Fibroblast of gingiva (primary cell): ENCODE measurements at regions not wholly inside any gene's neighbourhood (a gene's known extent, or its start where the extent isn't known, plus 50 kb on each side); places are given as distances from the start of the nearest gene placed in this dataset.
"Not testable (repeated sequence)": the region's sequence is repeated elsewhere in the genome, so short reads cannot be mapped to it uniquely, and the experiment has no call there.

ENCODE experiments used
- DNase-seq: peaks from one replicate; pipeline ENCODE4 v3.0.0-alpha.2; 2011; ENCODE audit warnings: low read depth

GRCh38 chr20:29296256-29297230 is 1960.9 kb upstream of the DEFB115 start:
- no peak for DNase-seq

GRCh38 chr20:29297411-29298270 is 1959.8 kb upstream of the DEFB115 start:
- no peak for DNase-seq

- DNase-seq: no peak
These were observed 1959.2 kb upstream of the DEFB115 start for GRCh38 chr20:29298271-29298590.

GRCh38 chr20:29298759-29299613 is 1958.5 kb upstream of the DEFB115 start:
- DNase-seq: no peak

- DNase-seq: no peak
These were observed 1957.5 kb upstream of the DEFB115 start for GRCh38 chr20:29299811-29300578.

- DNase-seq: no peak
These were observed 1956.6 kb upstream of the DEFB115 start for GRCh38 chr20:29300579-29301551.

GRCh38 chr20:29301624-29302259 is 1955.7 kb upstream of the DEFB115 start:
- no peak for DNase-seq

- DNase-seq: no peak
These were observed 1954.4 kb upstream of the DEFB115 start for GRCh38 chr20:29302979-29303644.

- DNase-seq: no peak
These were observed 1950.9 kb upstream of the DEFB115 start for GRCh38 chr20:29306390-29307072.

GRCh38 chr20:29307484-29307883 is 1950.0 kb upstream of the DEFB115 start:
- not testable (repeated sequence) for DNase-seq

- not testable (repeated sequence) for DNase-seq
These were observed 1948.5 kb upstream of the DEFB115 start for GRCh38 chr20:29308956-29309355.

GRCh38 chr20:29309481-29309880 is 1948.0 kb upstream of the DEFB115 start:
- not testable (repeated sequence) for DNase-seq

- not testable (repeated sequence) for DNase-seq
These were observed 1946.4 kb upstream of the DEFB115 start for GRCh38 chr20:29311046-29311445.

- not testable (repeated sequence) for DNase-seq
These were observed 1944.8 kb upstream of the DEFB115 start for GRCh38 chr20:29312679-29313078.

- DNase-seq: no peak
These were observed 1944.0 kb upstream of the DEFB115 start for GRCh38 chr20:29313481-29313880.

- DNase-seq: no peak
These were observed 1943.2 kb upstream of the DEFB115 start for GRCh38 chr20:29314294-29314693.

- DNase-seq: no peak
These were observed 1938.5 kb upstream of the DEFB115 start for GRCh38 chr20:29318871-29319461.

GRCh38 chr20:29319725-29320124 is 1937.7 kb upstream of the DEFB115 start:
- DNase-seq: no peak
